A549 (cell line): ENCODE measurements at regions not wholly inside any gene's neighbourhood (a gene's known extent, or its start where the extent isn't known, plus 50 kb on each side); places are given as distances from the start of the nearest gene placed in this dataset.

ENCODE experiments used
- ATAC-seq, 2 experiments: fragments of 200-7000 bp in 1 of 2; fragments of >200 bp in 1 of 2; cut with Nextera tagmentation in 1 of 2; cut with Tn5 transposase in 1 of 2; 3 replicates each; pipeline versions ENCODE4 v1.8.0 to v1.9.1; 2018 to 2020; ENCODE audit warnings: mild to moderate bottlenecking in 1 of 2, moderate library complexity in 1 of 2
- CTCF ChIA-PET: fragments of 300-600 bp; sonication (Branson Sonifier 250); formaldehyde crosslinking; extraction: SDS; loops from one replicate; lab custom pipeline; 2021; ENCODE audit warnings: antibody characterized with exemption, inconsistent platforms; lab: Yijun Ruan, JAX
- POLR2A ChIA-PET: fragments of 350-600 bp; formaldehyde crosslinking; extraction: SDS; loops from one replicate; lab custom pipeline; 2021; ENCODE audit warnings: antibody characterized with exemption, inconsistent platforms; lab: Yijun Ruan, JAX
- DNase-seq, 2 experiments: peaks; one replicate each; pipeline versions ENCODE4 v3.0.0 to v3.0.0-alpha.2; 2011 to 2016; ENCODE audit warnings: low read depth in 1 of 2, low spot score in 1 of 2
- FAIRE-seq: peaks from 2 replicates; lab custom pipeline; 2011; peaks lifted over from hg19 to GRCh38; lab: Jason Lieb, UNC
- H3K27ac ChIP-seq, 2 experiments: fragments of >200 bp; sonication (Bioruptor Twin); formaldehyde crosslinking; 3 replicates each; pipeline ENCODE4 v1.5.1; 2016 to 2017
- H3K4me1 ChIP-seq: fragments of >200 bp; sonication (Bioruptor Twin); formaldehyde crosslinking; 3 replicates; pipeline ENCODE4 v1.6.1; 2016
- H3K4me2 ChIP-seq: fragments of >200 bp; sonication (Bioruptor Twin); formaldehyde crosslinking; 3 replicates; pipeline ENCODE4 v1.6.1; 2016
- H3K4me3 ChIP-seq: fragments of >200 bp; sonication (Bioruptor Twin); formaldehyde crosslinking; 3 replicates; pipeline ENCODE4 v1.5.1; 2016
- H3K9me3 ChIP-seq: fragments of >200 bp; sonication (Bioruptor Twin); formaldehyde crosslinking; 3 replicates; pipeline ENCODE4 v1.6.1; 2016
- CBX2 ChIP-seq: fragments of 200-600 bp; sonication (generic); IDR thresholded peaks from 2 replicates; pipeline ENCODE4 v1.6.1; 2016; ENCODE audit warnings: low read depth, mild to moderate bottlenecking, borderline replicate concordance
- CEBPB ChIP-seq, 2 experiments: fragments of >200 bp in 1 of 2; sonication (Bioruptor Twin) in 1 of 2; formaldehyde crosslinking in 1 of 2; IDR thresholded peaks; 2 replicates each; pipeline ENCODE4 v1.6.1; 2012 to 2016
- CHD4 ChIP-seq: fragments of 200-600 bp; sonication (generic); IDR thresholded peaks from 2 replicates; pipeline ENCODE4 v1.6.1; 2016; ENCODE audit warnings: antibody characterized with exemption, mild to moderate bottlenecking, borderline replicate concordance
- EP300 ChIP-seq, 2 experiments: fragments of >200 bp; sonication (Bioruptor Twin); formaldehyde crosslinking; IDR thresholded peaks; 2 replicates in 1 of 2; 3 replicates in 1 of 2; pipeline ENCODE4 v1.6.1; 2016 to 2017
- FOSB ChIP-seq: fragments of 250-450 bp; sonication (Bioruptor Pico); IDR thresholded peaks from 2 replicates; pipeline ENCODE4 v1.5.0; 2020; ENCODE audit warnings: mild to moderate bottlenecking, moderate library complexity
- FOXS1 ChIP-seq: fragments of 250-450 bp; sonication (Bioruptor Pico); IDR thresholded peaks from 2 replicates; pipeline ENCODE4 v1.5.0; 2020; ENCODE audit warnings: mild to moderate bottlenecking, moderate library complexity
- HOXB13 ChIP-seq: fragments of 250-450 bp; sonication (Bioruptor Pico); IDR thresholded peaks from 2 replicates; pipeline ENCODE4 v1.5.0; 2020; ENCODE audit warnings: low read depth, mild to moderate bottlenecking, moderate library complexity
- HOXB5 ChIP-seq: fragments of 250-450 bp; sonication (Bioruptor Pico); IDR thresholded peaks from 2 replicates; pipeline ENCODE4 v1.5.0; 2020; ENCODE audit warnings: mild to moderate bottlenecking, moderate library complexity
- JUNB ChIP-seq: fragments of >200 bp; sonication (Bioruptor Twin); formaldehyde crosslinking; IDR thresholded peaks from 2 replicates; pipeline ENCODE4 v1.6.1; 2016
- KDM5A ChIP-seq: fragments of 200-600 bp; sonication (generic); IDR thresholded peaks from 2 replicates; pipeline ENCODE4 v1.6.1; 2016; ENCODE audit warnings: antibody characterized with exemption, mild to moderate bottlenecking
- MAZ ChIP-seq: fragments of 150-350 bp; IDR thresholded peaks from 2 replicates; pipeline ENCODE4 v1.6.1; 2014; ENCODE audit warnings: antibody characterized with exemption, low read depth, low read length, borderline replicate concordance
- NPAS2 ChIP-seq: fragments of 250-450 bp; sonication (Bioruptor Pico); IDR thresholded peaks from 2 replicates; pipeline ENCODE4 v1.8.0; 2022; ENCODE audit warnings: mild to moderate bottlenecking, moderate library complexity, borderline replicate concordance
- PHF8 ChIP-seq: fragments of 200-600 bp; sonication (generic); IDR thresholded peaks from 2 replicates; pipeline ENCODE4 v1.6.1; 2016; ENCODE audit warnings: low read depth, mild to moderate bottlenecking, antibody characterized with exemption, moderate library complexity, borderline replicate concordance
- POLR2A ChIP-seq: IDR thresholded peaks from 2 replicates; pipeline ENCODE4 v1.6.1; 2012; ENCODE audit warnings: mild to moderate bottlenecking, low read length
- RARB ChIP-seq: fragments of 250-450 bp; sonication (Bioruptor Pico); IDR thresholded peaks from 2 replicates; pipeline ENCODE4 v1.8.0; 2021; ENCODE audit warnings: mild to moderate bottlenecking, moderate library complexity
- RNF2 ChIP-seq: fragments of 200-600 bp; sonication (generic); IDR thresholded peaks from 2 replicates; pipeline ENCODE4 v1.6.1; 2016; ENCODE audit warnings: low read depth, mild to moderate bottlenecking, antibody characterized with exemption, moderate library complexity, borderline replicate concordance
- SMC3 ChIP-seq: fragments of >200 bp; sonication (Bioruptor Twin); formaldehyde crosslinking; IDR thresholded peaks from 3 replicates; pipeline ENCODE4 v1.6.1; 2018; ENCODE audit warnings: inconsistent platforms
- SREBF2 ChIP-seq: fragments of 450-650 bp; IDR thresholded peaks from 2 replicates; pipeline ENCODE4 v1.6.1; 2014; ENCODE audit warnings: mild to moderate bottlenecking, moderate library complexity
- TFCP2L1 ChIP-seq: fragments of 250-450 bp; sonication (Bioruptor Pico); IDR thresholded peaks from 2 replicates; pipeline ENCODE4 v1.5.0; 2021; ENCODE audit warnings: mild to moderate bottlenecking
- ZNF302 ChIP-seq: fragments of 250-450 bp; sonication (Bioruptor Pico); IDR thresholded peaks from 2 replicates; pipeline ENCODE4 v1.9.0; 2021; ENCODE audit warnings: inconsistent platforms, mild to moderate bottlenecking, moderate library complexity
- ZSCAN20 ChIP-seq: fragments of 250-450 bp; sonication (Bioruptor Pico); IDR thresholded peaks from 2 replicates; pipeline ENCODE4 v1.8.0; 2022; ENCODE audit warnings: mild to moderate bottlenecking, moderate library complexity
- WGBS: methylation state at CpG from one replicate; pipeline ENCODE4 v1.1.6; 2017; ENCODE audit errors: missing lambda C conversion rate; 5-methylcytosine and 5-hydroxymethylcytosine counted together
- TF ChIP-seq, protein P1 (sequence below): IDR thresholded peaks from 2 replicates; pipeline ENCODE4 v1.6.1; 2012
- TF ChIP-seq, protein P2 (sequence below): IDR thresholded peaks from 2 replicates; pipeline ENCODE4 v1.6.1; 2012
- TF ChIP-seq, protein P3 (sequence below): fragments of >200 bp; sonication (Bioruptor Twin); formaldehyde crosslinking; IDR thresholded peaks from 3 replicates; pipeline ENCODE4 v1.5.1; 2016
- TF ChIP-seq, protein P4 (sequence below): fragments of 200-600 bp; sonication (generic); IDR thresholded peaks from 2 replicates; pipeline ENCODE4 v1.6.1; 2016; ENCODE audit warnings: antibody characterized with exemption, mild to moderate bottlenecking, moderate library complexity
- TF ChIP-seq, protein P5 (sequence below): fragments of 250-450 bp; sonication (Bioruptor Pico); IDR thresholded peaks from 2 replicates; pipeline ENCODE4 v1.5.0; 2020; ENCODE audit warnings: low read depth, mild to moderate bottlenecking, moderate library complexity
- TF ChIP-seq, protein P6 (sequence below): fragments of >200 bp; sonication (Bioruptor Twin); formaldehyde crosslinking; IDR thresholded peaks from 3 replicates; pipeline ENCODE4 v1.6.1; 2016

DNA sequence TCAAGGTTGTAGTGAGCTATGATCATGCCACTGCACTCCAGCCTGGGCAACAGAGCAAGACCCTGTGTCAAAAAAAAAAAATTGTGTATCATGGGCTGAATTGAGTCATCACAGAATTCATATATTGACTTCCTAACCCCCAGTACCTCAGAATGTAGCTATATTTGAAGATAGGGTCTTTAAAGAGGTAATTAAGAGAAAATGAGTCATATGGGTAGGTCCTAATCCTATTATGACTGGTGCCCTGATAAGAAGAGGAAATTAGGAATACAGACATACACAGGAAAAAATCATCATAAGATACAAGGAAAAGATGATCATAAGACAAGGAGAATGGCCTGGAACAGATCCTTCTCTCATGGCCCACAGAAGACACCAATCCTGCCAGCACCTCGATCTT, 466.4 kb upstream of the ACVR2A start:
- POLR2A ChIA-PET, result no interaction called here
- DNase-seq (no peak), ATAC-seq (no peak), FAIRE-seq (no peak)
- Histone ChIP-seq H3K9me3 (no peaks in the 10 kb centered on the region), H3K27ac (no peak overlapping the region), H3K4me3 (no peak overlapping the region), H3K4me2 (no peak overlapping the region), H3K4me1 (no peaks in the 10 kb centered on the region)
- 4% methylated on average over 1 of the region's 1 CpG for WGBS
- TF ChIP-seq RARB (CRISPR knock-in tag) (no peak), EP300 (IDR thresholded peaks at IDR 0.05) (no peak), FOSB (no peak), CEBPB (IDR thresholded peaks at IDR 0.05) (no peak), ZNF302 (CRISPR knock-in tag) (no peak), RNF2 (no peak), SMC3 (no peak), KDM5A (no peak), POLR2A (no peak), HOXB5 (CRISPR knock-in tag) (no peak), FOXS1 (no peak), PHF8 (no peak), CHD4 (no peak), MAZ (no peak), JUNB (no peak)
- TF ChIP-seq, protein P1, sequence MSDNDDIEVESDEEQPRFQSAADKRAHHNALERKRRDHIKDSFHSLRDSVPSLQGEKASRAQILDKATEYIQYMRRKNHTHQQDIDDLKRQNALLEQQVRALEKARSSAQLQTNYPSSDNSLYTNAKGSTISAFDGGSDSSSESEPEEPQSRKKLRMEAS, result no peak
- TF ChIP-seq, protein P2, sequence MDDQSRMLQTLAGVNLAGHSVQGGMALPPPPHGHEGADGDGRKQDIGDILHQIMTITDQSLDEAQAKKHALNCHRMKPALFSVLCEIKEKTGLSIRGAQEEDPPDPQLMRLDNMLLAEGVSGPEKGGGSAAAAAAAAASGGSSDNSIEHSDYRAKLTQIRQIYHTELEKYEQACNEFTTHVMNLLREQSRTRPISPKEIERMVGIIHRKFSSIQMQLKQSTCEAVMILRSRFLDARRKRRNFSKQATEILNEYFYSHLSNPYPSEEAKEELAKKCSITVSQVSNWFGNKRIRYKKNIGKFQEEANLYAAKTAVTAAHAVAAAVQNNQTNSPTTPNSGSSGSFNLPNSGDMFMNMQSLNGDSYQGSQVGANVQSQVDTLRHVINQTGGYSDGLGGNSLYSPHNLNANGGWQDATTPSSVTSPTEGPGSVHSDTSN, result no peak
- TF ChIP-seq, protein P3, sequence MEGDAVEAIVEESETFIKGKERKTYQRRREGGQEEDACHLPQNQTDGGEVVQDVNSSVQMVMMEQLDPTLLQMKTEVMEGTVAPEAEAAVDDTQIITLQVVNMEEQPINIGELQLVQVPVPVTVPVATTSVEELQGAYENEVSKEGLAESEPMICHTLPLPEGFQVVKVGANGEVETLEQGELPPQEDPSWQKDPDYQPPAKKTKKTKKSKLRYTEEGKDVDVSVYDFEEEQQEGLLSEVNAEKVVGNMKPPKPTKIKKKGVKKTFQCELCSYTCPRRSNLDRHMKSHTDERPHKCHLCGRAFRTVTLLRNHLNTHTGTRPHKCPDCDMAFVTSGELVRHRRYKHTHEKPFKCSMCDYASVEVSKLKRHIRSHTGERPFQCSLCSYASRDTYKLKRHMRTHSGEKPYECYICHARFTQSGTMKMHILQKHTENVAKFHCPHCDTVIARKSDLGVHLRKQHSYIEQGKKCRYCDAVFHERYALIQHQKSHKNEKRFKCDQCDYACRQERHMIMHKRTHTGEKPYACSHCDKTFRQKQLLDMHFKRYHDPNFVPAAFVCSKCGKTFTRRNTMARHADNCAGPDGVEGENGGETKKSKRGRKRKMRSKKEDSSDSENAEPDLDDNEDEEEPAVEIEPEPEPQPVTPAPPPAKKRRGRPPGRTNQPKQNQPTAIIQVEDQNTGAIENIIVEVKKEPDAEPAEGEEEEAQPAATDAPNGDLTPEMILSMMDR, result no peak
- TF ChIP-seq, protein P4, sequence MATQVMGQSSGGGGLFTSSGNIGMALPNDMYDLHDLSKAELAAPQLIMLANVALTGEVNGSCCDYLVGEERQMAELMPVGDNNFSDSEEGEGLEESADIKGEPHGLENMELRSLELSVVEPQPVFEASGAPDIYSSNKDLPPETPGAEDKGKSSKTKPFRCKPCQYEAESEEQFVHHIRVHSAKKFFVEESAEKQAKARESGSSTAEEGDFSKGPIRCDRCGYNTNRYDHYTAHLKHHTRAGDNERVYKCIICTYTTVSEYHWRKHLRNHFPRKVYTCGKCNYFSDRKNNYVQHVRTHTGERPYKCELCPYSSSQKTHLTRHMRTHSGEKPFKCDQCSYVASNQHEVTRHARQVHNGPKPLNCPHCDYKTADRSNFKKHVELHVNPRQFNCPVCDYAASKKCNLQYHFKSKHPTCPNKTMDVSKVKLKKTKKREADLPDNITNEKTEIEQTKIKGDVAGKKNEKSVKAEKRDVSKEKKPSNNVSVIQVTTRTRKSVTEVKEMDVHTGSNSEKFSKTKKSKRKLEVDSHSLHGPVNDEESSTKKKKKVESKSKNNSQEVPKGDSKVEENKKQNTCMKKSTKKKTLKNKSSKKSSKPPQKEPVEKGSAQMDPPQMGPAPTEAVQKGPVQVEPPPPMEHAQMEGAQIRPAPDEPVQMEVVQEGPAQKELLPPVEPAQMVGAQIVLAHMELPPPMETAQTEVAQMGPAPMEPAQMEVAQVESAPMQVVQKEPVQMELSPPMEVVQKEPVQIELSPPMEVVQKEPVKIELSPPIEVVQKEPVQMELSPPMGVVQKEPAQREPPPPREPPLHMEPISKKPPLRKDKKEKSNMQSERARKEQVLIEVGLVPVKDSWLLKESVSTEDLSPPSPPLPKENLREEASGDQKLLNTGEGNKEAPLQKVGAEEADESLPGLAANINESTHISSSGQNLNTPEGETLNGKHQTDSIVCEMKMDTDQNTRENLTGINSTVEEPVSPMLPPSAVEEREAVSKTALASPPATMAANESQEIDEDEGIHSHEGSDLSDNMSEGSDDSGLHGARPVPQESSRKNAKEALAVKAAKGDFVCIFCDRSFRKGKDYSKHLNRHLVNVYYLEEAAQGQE, result no peak
- TF ChIP-seq, protein P5, sequence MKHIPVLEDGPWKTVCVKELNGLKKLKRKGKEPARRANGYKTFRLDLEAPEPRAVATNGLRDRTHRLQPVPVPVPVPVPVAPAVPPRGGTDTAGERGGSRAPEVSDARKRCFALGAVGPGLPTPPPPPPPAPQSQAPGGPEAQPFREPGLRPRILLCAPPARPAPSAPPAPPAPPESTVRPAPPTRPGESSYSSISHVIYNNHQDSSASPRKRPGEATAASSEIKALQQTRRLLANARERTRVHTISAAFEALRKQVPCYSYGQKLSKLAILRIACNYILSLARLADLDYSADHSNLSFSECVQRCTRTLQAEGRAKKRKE, result no peak
- CTCF ChIA-PET, result interaction anchor here (0.6 kb wide), 1 partner anchor 35 kb away, joined by 3 read pairs; no protein-coding TSS in a partner anchor

DNA sequence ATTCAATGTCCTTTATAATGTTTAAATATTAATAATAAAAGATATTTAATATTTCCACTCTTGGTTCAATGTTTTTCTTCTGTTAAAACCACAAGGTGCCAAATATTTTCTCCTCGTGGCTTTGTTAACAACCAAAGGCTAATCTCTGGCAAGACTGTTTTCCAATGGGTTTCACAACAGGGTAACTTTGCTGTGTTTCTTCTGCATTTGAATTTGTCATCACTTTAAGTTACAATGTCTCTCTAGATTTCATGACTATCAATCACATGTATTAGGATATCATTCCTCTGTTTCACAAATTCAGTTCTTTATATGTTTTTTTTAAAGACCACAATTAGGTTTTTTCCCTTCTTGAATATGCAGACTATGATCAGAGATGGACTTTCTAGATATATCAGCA, 469.8 kb upstream of the ACVR2A start:
- CTCF ChIA-PET, result no interaction called here
- TF ChIP-seq ZSCAN20 (CRISPR knock-in tag) (no peak), HOXB13 (CRISPR knock-in tag) (no peak), ZNF302 (CRISPR knock-in tag) (no peak), TFCP2L1 (CRISPR knock-in tag) (no peak), NPAS2 (CRISPR knock-in tag) (no peak), CEBPB (IDR thresholded peaks at IDR 0.05) (no peak), PHF8 (no peak), CBX2 (no peak), SREBF2 (no peak)
- TF ChIP-seq, protein P3, result no peak
- TF ChIP-seq, protein P5, result no peak
- TF ChIP-seq, protein P6, sequence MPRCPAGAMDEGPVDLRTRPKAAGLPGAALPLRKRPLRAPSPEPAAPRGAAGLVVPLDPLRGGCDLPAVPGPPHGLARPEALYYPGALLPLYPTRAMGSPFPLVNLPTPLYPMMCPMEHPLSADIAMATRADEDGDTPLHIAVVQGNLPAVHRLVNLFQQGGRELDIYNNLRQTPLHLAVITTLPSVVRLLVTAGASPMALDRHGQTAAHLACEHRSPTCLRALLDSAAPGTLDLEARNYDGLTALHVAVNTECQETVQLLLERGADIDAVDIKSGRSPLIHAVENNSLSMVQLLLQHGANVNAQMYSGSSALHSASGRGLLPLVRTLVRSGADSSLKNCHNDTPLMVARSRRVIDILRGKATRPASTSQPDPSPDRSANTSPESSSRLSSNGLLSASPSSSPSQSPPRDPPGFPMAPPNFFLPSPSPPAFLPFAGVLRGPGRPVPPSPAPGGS, result no peak

More for the DNA sequence above, 469.8 kb upstream of the ACVR2A start:
- FAIRE-seq, result no peak
- POLR2A ChIA-PET, result no interaction called here
- WGBS, result 0% methylated on average over 1 of the region's 1 CpG
- H3K4me1 ChIP-seq, result no peaks in the 10 kb centered on the region
- H3K4me2 ChIP-seq, result no peak overlapping the region
- no peak for ATAC-seq
- H3K4me3 ChIP-seq, result no peak overlapping the region
- DNase-seq, result no peak
- no peaks in the 10 kb centered on the region for H3K9me3 ChIP-seq
- H3K27ac ChIP-seq, result no peak overlapping the region
